ENCODE measurements at regions not wholly inside any gene's neighbourhood (a gene's known extent, or its start where the extent isn't known, plus 50 kb on each side); places are given as distances from the start of the nearest gene placed in this dataset.

DNA sequence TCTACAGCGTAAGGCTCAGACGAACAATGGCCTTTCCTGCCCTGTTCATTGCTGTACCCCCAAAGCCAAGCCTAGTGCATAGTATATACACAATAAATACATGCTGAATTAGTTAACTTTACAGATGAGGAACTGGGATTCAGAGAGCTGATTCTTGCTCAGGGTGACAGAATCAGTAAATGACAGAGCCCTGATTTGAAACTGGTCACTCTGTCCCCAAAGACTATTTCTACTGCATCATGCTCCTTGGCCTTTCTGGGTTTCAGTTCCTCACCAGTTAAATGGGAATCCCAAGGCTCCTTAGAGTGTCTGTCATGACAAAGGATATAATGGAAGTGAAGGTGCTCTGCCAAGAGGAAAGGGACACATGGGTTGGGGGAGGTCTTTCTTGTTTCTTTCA, 50.5 kb upstream of the TSKU start:
- TF ChIP-seq CTCF (conservative IDR thresholded peaks at IDR 0.05) (no peak), EZH2 (IDR thresholded peaks at IDR 0.05; ENCODE audit: low read depth) (no peak)

Data from PC-9 (cell line).